Activated CD8-positive, alpha-beta memory T cell treated with anti-CD3 and anti-CD28 coated beads, Interleukin-2, amount 50 U/mL, for 24 hours (primary cell): ENCODE measurements at regions not wholly inside any gene's neighbourhood (a gene's known extent, or its start where the extent isn't known, plus 50 kb on each side); places are given as distances from the start of the nearest gene placed in this dataset.

Experiments used
- DNase-seq: peaks from one replicate; pipeline ENCODE4 v3.0.0-alpha.2; 2020; ENCODE audit errors: extremely low read depth

DNA sequence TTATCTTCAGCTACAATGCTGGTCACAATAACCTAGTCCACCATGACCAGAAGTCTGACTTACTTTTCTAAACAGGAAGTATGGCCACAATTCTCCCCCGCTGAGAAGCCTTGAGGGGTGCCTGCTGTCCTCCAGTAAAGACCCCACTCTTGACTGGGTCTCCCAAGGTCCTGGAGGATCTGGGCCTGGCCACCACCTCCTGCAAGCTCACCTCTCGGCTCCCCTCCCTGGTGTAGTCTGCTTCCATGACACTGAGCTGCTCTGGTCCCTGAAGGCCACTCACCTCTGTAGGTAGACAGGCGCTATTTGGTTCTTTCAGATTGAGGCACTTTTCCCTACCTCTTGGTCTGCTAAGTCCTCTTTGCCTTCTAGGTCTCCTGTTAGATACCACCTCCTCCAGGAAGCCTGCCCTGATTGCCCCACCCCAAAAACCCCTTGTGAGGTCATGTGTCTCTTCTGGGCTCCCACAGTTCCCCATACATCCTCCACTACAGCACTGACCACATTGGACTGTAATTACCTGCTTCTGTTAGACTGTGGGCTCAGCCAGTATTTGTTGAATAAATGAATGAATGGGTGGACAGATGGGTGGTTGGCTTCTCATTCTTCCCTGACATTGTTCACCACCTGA, 62.6 kb upstream of the IER5L start:
- DNase-seq: no peak

DNA sequence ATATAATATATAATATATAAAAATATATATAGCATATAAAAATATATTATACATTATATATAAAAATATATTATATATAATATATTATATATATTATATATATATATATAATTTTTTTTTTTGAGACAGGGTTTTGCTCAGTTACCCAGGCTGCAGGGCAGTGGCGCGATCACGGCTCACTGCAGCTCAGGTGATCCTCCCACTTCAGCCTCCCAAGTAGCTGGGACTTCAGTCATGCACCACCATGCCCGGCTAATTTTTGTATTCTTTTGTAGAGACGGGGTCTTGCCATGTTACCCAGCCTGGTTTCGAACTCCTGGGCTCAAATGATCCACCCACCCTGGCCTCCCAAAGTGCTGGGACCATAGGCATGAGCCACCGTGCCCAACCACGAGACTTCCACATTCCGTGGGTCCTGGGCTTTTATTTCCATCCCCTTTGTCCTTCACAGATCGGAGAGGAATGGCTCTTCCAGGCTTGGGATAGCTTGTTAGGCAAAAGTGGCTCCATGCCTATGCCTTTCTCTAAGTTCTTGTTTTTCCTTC, 62.0 kb upstream of the IER5L start:
- DNase-seq: no peak

DNA sequence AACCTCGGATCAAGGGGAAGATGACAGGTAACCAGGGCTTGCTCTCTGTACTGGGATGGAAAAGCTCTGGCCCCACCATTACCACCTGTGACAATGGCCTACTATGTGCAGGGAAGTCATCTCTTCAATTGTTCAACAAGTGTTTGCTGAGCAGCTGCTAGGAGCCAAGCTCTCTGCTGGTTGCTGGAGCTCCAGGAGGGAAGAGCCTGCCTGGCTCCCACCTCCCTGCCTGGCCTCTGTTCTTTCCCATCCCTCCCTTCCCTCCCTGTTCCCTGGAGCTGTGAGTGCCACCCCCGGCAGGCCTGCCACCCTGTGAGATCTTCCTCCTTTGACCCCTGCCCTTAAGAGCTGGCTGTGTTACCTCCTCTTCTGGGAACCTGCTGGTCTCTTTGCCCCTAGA, 59.7 kb upstream of the IER5L start:
- DNase-seq: no peak

DNA sequence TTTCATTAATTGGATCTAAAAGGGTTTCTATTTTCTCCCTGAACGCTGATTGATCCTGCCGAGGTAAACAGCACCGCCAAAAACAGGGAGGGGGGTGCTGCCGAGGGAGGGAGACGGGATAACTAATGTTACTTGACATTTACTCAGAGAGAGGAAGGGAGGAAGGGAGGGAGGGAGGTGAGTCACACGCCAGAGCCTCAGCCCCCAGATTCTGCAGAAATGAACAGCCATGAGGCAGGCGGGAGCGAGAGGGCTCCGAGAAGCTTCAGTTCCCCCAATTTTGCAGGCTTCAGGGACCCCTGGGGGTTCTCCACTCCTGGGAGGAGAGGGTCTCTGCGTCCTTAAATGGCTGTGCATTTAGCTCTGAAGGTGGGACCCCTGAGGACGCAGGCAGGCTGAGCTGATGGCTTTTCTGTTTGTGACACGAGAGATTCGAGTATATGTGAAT, 59.1 kb upstream of the IER5L start:
- peak; percentile 40 for DNase-seq

DNA sequence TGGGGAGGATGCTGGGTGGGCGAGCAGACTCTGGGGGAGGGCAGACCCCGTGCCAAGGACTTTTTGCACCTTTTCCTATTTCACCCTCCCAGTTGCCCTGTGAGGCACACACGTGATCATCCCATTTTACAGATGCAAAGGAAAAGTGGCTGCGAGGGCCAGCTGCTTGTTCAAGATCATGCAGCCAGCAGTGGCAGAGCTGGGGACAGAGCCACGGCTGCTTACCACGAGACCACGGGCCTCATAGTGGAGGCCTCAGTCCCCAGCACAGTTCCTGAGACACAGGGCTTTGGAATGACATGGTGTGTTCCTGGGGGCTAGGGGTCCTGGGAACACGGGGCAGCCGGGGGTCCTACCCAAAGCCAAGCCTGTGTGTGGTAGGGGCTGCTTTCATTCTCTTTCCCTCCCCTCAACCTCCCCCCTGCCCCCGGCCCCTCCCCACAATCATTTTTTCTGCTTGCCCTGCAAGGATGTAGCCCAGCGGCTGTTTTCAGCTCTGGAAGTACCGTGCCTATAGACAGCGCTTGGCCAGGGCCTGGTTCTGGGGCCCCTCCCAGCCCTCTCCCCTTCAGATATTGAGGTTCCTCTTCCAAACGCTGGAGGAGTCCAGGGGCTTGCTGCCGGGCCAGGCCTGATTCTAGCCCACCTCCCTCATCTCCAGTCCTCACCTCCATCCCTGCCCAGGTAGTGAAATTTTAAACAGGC, 58.5 kb upstream of the IER5L start:
- no peak for DNase-seq

DNA sequence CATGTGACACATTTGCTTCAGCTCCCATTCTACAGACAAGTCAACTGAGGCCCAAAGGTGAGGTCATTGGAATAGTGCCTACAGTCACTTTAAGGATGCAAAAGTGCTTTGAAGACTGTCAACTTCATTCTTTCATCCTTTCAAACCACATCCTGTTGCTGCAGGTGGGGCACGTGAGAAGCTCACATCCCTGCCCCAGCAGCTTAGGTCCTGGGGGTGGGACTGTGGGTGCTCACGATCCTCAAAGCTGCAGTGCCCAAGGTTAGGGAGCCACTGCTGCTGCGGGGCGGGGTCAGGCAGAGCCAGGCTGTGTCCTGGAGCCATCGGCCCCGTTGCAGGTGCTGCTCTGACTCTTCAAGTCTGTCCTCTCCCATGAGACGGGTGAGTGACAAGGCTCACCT, 57.9 kb upstream of the IER5L start:
- DNase-seq: peak; percentile 14

DNA sequence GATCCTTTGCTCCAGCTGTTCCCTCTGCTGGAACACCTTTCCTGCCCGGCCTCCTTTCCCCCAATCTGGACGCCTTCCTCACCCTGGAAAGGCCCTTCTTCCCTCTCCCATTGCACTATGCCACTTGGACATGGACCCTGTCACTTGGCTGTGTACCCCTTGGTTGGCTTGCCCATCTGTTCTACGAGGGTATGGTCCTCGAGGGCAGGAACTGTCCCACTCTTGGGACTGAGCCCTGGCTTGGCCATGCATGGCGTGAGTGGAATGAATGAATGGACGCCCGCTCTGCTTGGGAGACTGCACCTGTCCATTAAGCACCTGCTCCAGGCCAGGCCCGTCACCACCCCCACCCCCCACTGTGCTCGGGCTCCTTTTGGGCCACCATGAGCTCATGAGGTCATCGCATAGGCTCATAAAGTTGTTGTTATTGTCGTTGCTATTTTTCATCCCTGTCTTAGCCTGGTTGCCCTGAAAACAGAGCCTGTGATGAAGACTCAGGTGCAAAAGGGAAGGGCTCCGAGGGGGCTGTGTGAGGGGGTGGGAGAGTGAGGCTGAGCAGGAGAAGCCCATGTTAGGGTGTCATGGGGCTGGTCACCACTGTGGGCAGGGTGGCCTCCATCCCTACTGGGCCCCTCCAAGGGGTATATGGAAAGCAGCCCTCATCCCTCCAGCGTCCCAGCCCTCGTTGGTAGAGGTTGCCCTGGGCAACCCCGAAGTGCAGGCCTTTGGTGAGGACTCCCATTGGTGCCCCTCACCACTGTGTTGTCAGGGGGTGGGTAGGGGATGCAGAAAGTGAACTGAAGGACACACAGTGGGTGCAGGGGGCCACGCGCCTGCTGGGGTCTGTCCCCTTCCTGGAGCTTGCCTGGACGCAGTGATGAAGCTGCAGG, 57.2 kb upstream of the IER5L start:
- DNase-seq: no peak

DNA sequence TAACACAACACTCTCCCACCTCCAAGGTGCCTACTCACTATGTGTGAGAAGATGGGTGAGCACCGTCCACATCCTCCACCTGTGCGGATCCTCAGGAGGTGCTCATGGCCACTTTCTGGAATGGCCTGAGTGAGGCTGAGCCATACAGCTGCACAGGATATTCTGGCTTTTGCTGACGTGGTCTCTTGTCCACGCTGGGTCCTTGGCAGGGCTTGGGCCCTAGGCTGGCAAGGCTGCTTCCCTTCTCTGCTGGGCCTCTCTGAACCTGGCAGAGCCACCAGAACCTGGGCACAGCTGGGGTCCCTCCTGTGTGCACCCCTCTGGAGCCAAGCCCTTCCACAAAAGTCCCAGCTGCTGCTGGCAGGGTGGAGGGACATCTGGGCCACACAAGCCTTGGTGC, 56.4 kb upstream of the IER5L start:
- DNase-seq: no peak

DNA sequence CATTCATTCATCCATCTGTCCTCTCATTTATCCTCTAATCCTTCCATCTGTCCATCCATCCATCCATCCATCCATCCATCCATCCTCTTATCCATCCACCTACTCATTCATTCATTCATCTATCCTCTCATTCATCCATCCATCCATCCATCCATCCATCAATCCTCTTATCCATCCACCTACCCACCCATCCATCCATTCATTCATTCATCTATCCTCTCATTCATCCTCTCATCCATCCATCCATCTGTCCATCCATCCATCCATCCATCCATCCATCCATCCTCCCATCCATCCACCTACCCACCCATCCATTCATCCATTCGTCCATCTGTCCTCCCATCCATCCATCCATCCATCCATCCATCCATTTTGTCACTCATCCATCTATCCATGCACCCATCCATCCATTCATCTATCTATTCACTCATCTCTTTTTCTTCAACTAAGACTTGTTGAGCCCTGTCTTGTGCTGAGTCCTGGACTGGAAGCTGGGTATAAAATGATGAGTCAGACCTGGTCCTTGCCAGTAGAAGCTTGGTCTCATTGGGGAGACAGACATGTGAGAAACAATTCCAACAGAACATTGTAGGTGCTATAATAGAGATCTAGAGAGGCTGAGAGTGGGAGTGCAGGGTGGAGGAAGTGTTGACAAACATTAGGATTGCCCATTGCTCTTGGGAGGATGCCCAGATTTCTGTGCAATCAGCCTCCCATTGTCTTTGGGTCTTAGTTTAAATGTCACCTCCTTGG, 55.0 kb upstream of the IER5L start:
- no peak for DNase-seq

DNA sequence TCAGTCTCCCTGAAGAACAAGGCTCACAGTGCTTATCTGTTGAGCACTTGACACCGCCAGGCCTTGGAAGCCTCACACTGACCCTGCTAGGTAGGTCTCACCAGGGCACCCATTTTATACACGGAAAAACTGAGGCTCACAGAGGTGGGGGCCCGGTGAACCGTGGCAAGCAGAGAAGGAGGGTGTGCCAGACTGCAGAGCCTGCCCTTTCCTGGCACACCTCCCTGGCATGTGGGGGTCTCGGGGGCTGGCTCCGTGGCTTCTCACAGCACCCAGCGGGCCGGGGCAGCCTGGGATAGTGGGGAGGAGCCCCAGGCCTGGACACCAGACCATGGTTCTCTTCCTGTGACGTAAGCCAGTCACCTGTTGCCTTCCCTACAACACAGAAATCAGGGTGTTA, 53.7 kb upstream of the IER5L start:
- no peak for DNase-seq

DNA sequence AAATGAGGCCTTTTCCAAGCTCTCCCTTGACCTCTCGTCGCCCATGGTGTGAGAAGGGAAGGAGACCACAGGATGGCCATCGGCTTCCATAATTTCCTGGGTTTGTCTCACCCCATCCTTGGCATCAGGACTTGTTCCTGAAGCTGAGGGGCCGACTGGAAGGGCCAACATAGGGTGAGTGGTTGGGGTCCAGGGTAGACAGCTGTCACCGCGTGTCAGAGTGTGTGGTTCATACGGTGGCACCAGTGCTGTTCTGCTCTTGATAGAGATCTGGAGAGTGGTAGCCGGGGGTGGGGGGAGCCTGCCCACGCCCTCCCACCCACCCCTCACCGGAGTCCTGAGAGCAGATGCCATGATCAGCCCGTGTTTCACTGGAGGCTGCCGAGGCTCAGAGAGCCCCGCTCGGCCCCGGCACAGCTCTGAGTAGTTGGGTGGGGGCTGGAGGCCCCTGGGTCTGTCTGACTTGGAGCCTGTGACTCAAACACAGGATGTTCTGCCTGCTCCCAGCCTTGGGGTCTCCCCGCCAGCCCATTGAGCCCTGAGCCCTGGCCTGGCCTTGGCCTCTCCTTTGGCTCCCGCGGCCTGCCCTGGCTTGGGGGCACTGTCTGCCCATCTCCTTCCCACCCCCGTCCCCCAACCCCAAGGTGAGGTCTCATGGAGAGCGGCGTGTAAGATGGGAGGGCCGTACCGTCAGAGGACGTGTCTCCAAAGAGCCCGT, 53.1 kb upstream of the IER5L start:
- no peak for DNase-seq

DNA sequence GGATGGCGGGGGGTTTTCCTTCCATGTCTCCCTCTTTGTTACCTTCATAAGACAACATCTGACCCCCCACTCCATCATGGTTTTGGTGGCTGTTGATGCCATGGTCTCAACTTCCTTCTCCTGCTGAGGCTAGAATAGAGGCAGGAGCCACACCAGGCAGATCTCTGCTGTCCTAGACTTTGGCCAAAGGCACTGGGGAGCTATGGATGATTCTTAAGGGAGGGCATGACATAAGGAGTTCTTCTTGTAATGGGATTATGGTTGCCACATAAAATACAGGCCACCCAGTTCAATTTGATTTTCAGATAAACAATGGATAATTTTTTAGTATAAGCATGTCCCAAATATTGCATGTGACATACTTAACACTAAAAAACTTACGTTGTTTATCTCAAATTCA, 52.2 kb upstream of the IER5L start:
- DNase-seq: no peak
